GOT3 (cell line): ENCODE measurements at regions not wholly inside any gene's neighbourhood (a gene's known extent, or its start where the extent isn't known, plus 50 kb on each side); places are given as distances from the start of the nearest gene placed in this dataset.
"Not testable (repeated sequence)": the region's sequence is repeated elsewhere in the genome, so short reads cannot be mapped to it uniquely, and the experiment has no call there.

Experiments used
- DNase-seq: peaks from one replicate; lab custom pipeline; 2025; ENCODE audit warnings: mixed read lengths; lab: John Stamatoyannopoulos, UW

GRCh38 chr4:24209131-24209530, 319.3 kb upstream of the PPARGC1A start:
- DNase-seq = no peak

- no peak for DNase-seq
Observed at GRCh38 chr4:24208691-24209090, 318.8 kb upstream of the PPARGC1A start.

- not testable (repeated sequence) for DNase-seq
Observed at GRCh38 chr4:24204708-24205107, 314.9 kb upstream of the PPARGC1A start.

GRCh38 chr4:24203926-24204325, 314.1 kb upstream of the PPARGC1A start:
- DNase-seq = no peak

- no peak for DNase-seq
Observed at GRCh38 chr4:24202579-24202978, 312.7 kb upstream of the PPARGC1A start.

GRCh38 chr4:24197955-24198354, 308.1 kb upstream of the PPARGC1A start:
- no peak for DNase-seq

- no peak for DNase-seq
Observed at GRCh38 chr4:24196785-24197184, 306.9 kb upstream of the PPARGC1A start.

- DNase-seq = no peak
Observed at GRCh38 chr4:24195991-24196736, 306.3 kb upstream of the PPARGC1A start.

- no peak for DNase-seq
Observed at GRCh38 chr4:24192018-24192641, 302.3 kb upstream of the PPARGC1A start.

- no peak for DNase-seq
Observed at GRCh38 chr4:24190761-24191695, 301.2 kb upstream of the PPARGC1A start.

- DNase-seq = no peak
Observed at GRCh38 chr4:24188459-24188858, 298.6 kb upstream of the PPARGC1A start.

GRCh38 chr4:24186466-24186865, 296.6 kb upstream of the PPARGC1A start:
- no peak for DNase-seq

GRCh38 chr4:24181005-24181404, 291.2 kb upstream of the PPARGC1A start:
- no peak for DNase-seq

GRCh38 chr4:24180586-24180985, 290.7 kb upstream of the PPARGC1A start:
- no peak for DNase-seq

GRCh38 chr4:24179201-24179840, 289.5 kb upstream of the PPARGC1A start:
- DNase-seq = no peak

GRCh38 chr4:24177443-24177842, 287.6 kb upstream of the PPARGC1A start:
- DNase-seq = not testable (repeated sequence)

- no peak for DNase-seq
Observed at GRCh38 chr4:24175707-24176106, 285.9 kb upstream of the PPARGC1A start.

- DNase-seq = no peak
Observed at GRCh38 chr4:24174602-24175001, 284.8 kb upstream of the PPARGC1A start.

- no peak for DNase-seq
Observed at GRCh38 chr4:24172406-24172805, 282.6 kb upstream of the PPARGC1A start.

GRCh38 chr4:24169956-24170355, 280.1 kb upstream of the PPARGC1A start:
- no peak for DNase-seq

GRCh38 chr4:24168658-24169057, 278.8 kb upstream of the PPARGC1A start:
- DNase-seq = no peak

- DNase-seq = no peak
Observed at GRCh38 chr4:24166501-24166900, 276.7 kb upstream of the PPARGC1A start.
